Left ventricle myocardium inferior (tissue), 1 donor: ENCODE measurements at regions not wholly inside any gene's neighbourhood (a gene's known extent, or its start where the extent isn't known, plus 50 kb on each side); places are given as distances from the start of the nearest gene placed in this dataset.

Experiments
- DNase-seq: peaks from one replicate; pipeline ENCODE4 v3.0.0-alpha.2; 2020
- H3K27ac ChIP-seq: fragments of 200-600 bp; replicated peaks from 2 replicates; pipeline ENCODE4 v1.8.0; 2021
- H3K27me3 ChIP-seq: fragments of 200-600 bp; 2 replicates; pipeline ENCODE4 v1.8.0; 2021; ENCODE audit warnings: low read depth
- H3K36me3 ChIP-seq: fragments of 200-600 bp; 2 replicates; pipeline ENCODE4 v1.8.0; 2021
- H3K4me1 ChIP-seq: fragments of 200-600 bp; 2 replicates; pipeline ENCODE4 v1.8.0; 2021
- H3K4me3 ChIP-seq: fragments of 200-600 bp; 2 replicates; pipeline ENCODE4 v1.8.0; 2021; ENCODE audit warnings: mild to moderate bottlenecking, moderate library complexity
- H3K9me3 ChIP-seq: fragments of 200-600 bp; replicated peaks from 2 replicates; pipeline ENCODE4 v1.8.0; 2021
- CTCF ChIP-seq: fragments of 200-600 bp; IDR thresholded peaks from 2 replicates; pipeline ENCODE4 v1.8.0; 2021; ENCODE audit warnings: antibody characterized with exemption, mild to moderate bottlenecking, borderline replicate concordance
- intact Hi-C: fragments of 100-400 bp; cut with micrococcal nuclease; formaldehyde crosslinking; loops from one replicate; pipeline ENCODE4 v1.11.0; 2022
- donor health status: DM: no; HTN: yes; CAD: no; lungs with severe emphysema.

- intact Hi-C loops = no loop called here
- Histone ChIP-seq H3K4me3 (no peak overlapping the region), H3K4me1 (no peaks in the 10 kb centered on the region), H3K27me3 (no peaks in the 10 kb centered on the region), H3K36me3 (no peaks in the 10 kb centered on the region), H3K9me3 (no peaks in the 10 kb centered on the region), H3K27ac (no peak overlapping the region)
- TF ChIP-seq CTCF = no peak
- no peak for DNase-seq
Measured at GRCh38 chr5:23631302-23632045, 124.1 kb downstream of the PRDM9 start.

DNA sequence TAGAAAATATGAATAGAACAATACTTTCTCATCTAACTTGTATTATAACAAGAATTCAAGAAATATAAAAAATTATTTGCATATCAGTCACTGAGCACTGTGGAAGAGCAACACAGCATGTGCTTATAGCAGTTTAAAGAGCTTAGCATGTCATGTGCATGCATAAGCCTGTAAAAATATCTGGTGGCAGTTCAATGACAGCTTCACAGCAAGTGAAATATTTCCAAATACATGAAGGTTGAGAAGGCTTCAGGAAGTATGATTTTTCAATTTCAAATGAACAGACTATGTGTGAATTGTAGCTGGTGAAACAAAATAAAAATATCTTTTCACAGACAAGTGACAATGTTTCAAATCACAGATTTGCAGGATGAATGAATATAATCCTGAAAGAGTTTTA is 128.5 kb downstream of the PRDM9 start:
- no peaks in the 10 kb centered on the region for H3K36me3 ChIP-seq
- H3K4me1 ChIP-seq = no peaks in the 10 kb centered on the region
- H3K9me3 ChIP-seq = peaks cover 5% of the 10 kb centered on the region
- H3K27me3 ChIP-seq = no peaks in the 10 kb centered on the region
- DNase-seq = no peak
- H3K27ac ChIP-seq = no peak overlapping the region
- no peak overlapping the region for H3K4me3 ChIP-seq
- intact Hi-C loops = no loop called here
- TF ChIP-seq CTCF = no peak

DNA sequence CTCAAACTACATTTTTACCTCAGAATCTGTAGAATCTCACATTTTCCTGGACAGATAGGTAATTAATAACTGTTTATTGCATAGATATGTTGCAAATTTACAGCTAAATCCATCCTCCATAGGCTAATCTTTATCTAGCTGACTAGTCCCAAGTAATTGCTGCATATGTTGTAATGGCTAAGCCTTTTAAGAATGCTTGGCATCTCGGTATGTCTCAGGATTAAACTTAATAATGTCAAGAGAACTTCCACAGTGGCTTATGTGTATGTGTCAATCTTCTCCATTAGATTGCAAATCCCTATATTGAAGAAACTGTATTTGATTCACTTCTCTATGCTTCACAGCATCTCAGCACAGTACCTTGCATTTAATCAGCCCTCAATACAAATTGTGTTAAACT is 131.9 kb downstream of the PRDM9 start:
- TF ChIP-seq CTCF = no peak
- no peaks in the 10 kb centered on the region for H3K36me3 ChIP-seq
- no peaks in the 10 kb centered on the region for H3K27me3 ChIP-seq
- H3K27ac ChIP-seq = no peak overlapping the region
- H3K9me3 ChIP-seq = peaks cover 16% of the 10 kb centered on the region
- no peaks in the 10 kb centered on the region for H3K4me1 ChIP-seq
- no peak overlapping the region for H3K4me3 ChIP-seq
- DNase-seq = no peak
- intact Hi-C loops = no loop called here

GRCh38 chr5:23648656-23649055 is 141.2 kb downstream of the PRDM9 start:
- no peaks in the 10 kb centered on the region for H3K36me3 ChIP-seq
- TF ChIP-seq CTCF = no peak
- H3K4me3 ChIP-seq = no peak overlapping the region
- intact Hi-C loops = no loop called here
- H3K9me3 ChIP-seq = peaks cover 14% of the 10 kb centered on the region
- no peak for DNase-seq
- H3K4me1 ChIP-seq = no peaks in the 10 kb centered on the region
- no peaks in the 10 kb centered on the region for H3K27me3 ChIP-seq
- no peak overlapping the region for H3K27ac ChIP-seq

DNA sequence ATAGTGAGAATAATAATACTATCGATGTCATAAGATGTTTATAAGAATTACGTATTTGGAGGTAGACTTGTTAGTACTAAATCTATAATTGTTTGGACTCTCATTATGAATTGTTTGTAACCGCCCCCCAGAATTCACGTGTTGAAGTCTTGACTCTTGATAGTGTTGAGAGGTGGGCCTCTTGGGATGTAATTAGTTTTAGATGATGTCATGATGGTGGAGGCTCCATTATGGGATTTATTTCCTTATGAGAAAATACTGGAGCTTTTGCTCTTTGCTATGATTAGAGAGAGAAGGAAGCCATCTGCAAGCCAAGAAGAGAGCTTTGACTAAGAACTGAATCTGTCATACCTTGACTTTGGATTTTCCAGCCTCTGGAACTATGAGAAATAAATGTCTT is 142.2 kb downstream of the PRDM9 start:
- H3K9me3 ChIP-seq = peaks cover 5% of the 10 kb centered on the region
- DNase-seq = no peak
- no peak overlapping the region for H3K4me3 ChIP-seq
- no peaks in the 10 kb centered on the region for H3K36me3 ChIP-seq
- H3K4me1 ChIP-seq = no peaks in the 10 kb centered on the region
- intact Hi-C loops = no loop called here
- TF ChIP-seq CTCF = no peak
- H3K27ac ChIP-seq = no peak overlapping the region
- H3K27me3 ChIP-seq = no peaks in the 10 kb centered on the region
